ENCODE measurements at regions not wholly inside any gene's neighbourhood (a gene's known extent, or its start where the extent isn't known, plus 50 kb on each side); places are given as distances from the start of the nearest gene placed in this dataset.

GRCh38 chr14:89534902-89535685 is 118.1 kb upstream of the FOXN3 start:
- no peak for DNase-seq (ENCODE audit: low spot score)
- no peak for TF ChIP-seq CTCF (IDR thresholded peaks at IDR 0.05)

GRCh38 chr14:89533766-89534165 is 116.7 kb upstream of the FOXN3 start:
- TF ChIP-seq CTCF (IDR thresholded peaks at IDR 0.05): no peak
- DNase-seq (ENCODE audit: low spot score) (no peak), ATAC-seq (ENCODE audit: low FRiP score) (no peak)

More at GRCh38 chr14:89534902-89535685, 118.1 kb upstream of the FOXN3 start:
- ATAC-seq (ENCODE audit: low FRiP score): no peak

GRCh38 chr14:89533136-89533535 is 116.1 kb upstream of the FOXN3 start:
- DNase-seq (ENCODE audit: low spot score) (no peak), ATAC-seq (ENCODE audit: low FRiP score) (no peak)
- no peak for TF ChIP-seq CTCF (IDR thresholded peaks at IDR 0.05)

- no peak for DNase-seq (ENCODE audit: low spot score)
- TF ChIP-seq CTCF (IDR thresholded peaks at IDR 0.05): no peak
- ATAC-seq (ENCODE audit: low FRiP score): no peak
These were observed 114.8 kb upstream of the FOXN3 start for GRCh38 chr14:89531661-89532335.

GRCh38 chr14:89524990-89525667 is 108.1 kb upstream of the FOXN3 start:
- TF ChIP-seq CTCF (IDR thresholded peaks at IDR 0.05): no peak
- ATAC-seq (ENCODE audit: low FRiP score) (no peak), DNase-seq (ENCODE audit: low spot score) (no peak)

- TF ChIP-seq CTCF (IDR thresholded peaks at IDR 0.05): no peak
- DNase-seq (ENCODE audit: low spot score) (no peak), ATAC-seq (ENCODE audit: low FRiP score) (no peak)
These were observed 107.4 kb upstream of the FOXN3 start for GRCh38 chr14:89524412-89524811.
